ENCODE measurements at regions not wholly inside any gene's neighbourhood (a gene's known extent, or its start where the extent isn't known, plus 50 kb on each side); places are given as distances from the start of the nearest gene placed in this dataset.

GRCh38 chr21:27796106-27796505, 829.2 kb upstream of the ADAMTS5 start:
- TF ChIP-seq, protein P1, sequence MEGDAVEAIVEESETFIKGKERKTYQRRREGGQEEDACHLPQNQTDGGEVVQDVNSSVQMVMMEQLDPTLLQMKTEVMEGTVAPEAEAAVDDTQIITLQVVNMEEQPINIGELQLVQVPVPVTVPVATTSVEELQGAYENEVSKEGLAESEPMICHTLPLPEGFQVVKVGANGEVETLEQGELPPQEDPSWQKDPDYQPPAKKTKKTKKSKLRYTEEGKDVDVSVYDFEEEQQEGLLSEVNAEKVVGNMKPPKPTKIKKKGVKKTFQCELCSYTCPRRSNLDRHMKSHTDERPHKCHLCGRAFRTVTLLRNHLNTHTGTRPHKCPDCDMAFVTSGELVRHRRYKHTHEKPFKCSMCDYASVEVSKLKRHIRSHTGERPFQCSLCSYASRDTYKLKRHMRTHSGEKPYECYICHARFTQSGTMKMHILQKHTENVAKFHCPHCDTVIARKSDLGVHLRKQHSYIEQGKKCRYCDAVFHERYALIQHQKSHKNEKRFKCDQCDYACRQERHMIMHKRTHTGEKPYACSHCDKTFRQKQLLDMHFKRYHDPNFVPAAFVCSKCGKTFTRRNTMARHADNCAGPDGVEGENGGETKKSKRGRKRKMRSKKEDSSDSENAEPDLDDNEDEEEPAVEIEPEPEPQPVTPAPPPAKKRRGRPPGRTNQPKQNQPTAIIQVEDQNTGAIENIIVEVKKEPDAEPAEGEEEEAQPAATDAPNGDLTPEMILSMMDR (IDR thresholded peaks at IDR 0.05): no peak
- TF ChIP-seq EP300 (IDR thresholded peaks at IDR 0.05): no peak
